CD4-positive, alpha-beta T cell (primary cell): ENCODE measurements at regions not wholly inside any gene's neighbourhood (a gene's known extent, or its start where the extent isn't known, plus 50 kb on each side); places are given as distances from the start of the nearest gene placed in this dataset.
"Not testable (repeated sequence)": the region's sequence is repeated elsewhere in the genome, so short reads cannot be mapped to it uniquely, and the experiment has no call there.

ENCODE experiments used
- ATAC-seq: fragments of 200-7000 bp; cut with Tn5 transposase; one replicate; pipeline ENCODE4 v1.10.0; 2022; ENCODE audit warnings: mild to moderate bottlenecking; ENCODE audit not compliant: poor library complexity
- CTCF ChIA-PET: fragments of 350-600 bp; sonication (Branson Sonifier 250); formaldehyde crosslinking; loops from one replicate; lab custom pipeline; 2021; ENCODE audit warnings: antibody characterized with exemption, inconsistent platforms; lab: Charles Lee
- POLR2A ChIA-PET: fragments of 350-600 bp; sonication (Branson Sonifier 250); formaldehyde crosslinking; loops from one replicate; lab custom pipeline; 2021; ENCODE audit warnings: antibody characterized with exemption, inconsistent platforms; lab: Charles Lee
- DNase-seq, 14 experiments: peaks; one replicate each; pipeline ENCODE4 v3.0.0-alpha.2; 2013 to 2020; ENCODE audit warnings: mixed read lengths in 2 of 14
- H3K27ac ChIP-seq, 2 donors: one replicate each; pipeline versions ENCODE4 v1.5.1 to v1.7.0; 2013; ENCODE audit warnings: low read length in 2 of 2, low read depth in 1 of 2, mild to moderate bottlenecking in 1 of 2
- H3K27me3 ChIP-seq, 2 experiments: 1 replicate in 1 of 2; 2 replicates in 1 of 2; pipeline versions ENCODE4 v1.6.1 to v1.7.0; 2013; ENCODE audit warnings: low read length in 2 of 2, control low read depth in 1 of 2, mild to moderate bottlenecking in 1 of 2, moderate library complexity in 1 of 2; ENCODE audit not compliant: insufficient read depth in 2 of 2, control insufficient read depth in 1 of 2
- H3K36me3 ChIP-seq: one replicate; pipeline ENCODE4 v1.6.1; 2013; ENCODE audit warnings: low read length, control low read depth; ENCODE audit not compliant: insufficient read depth
- H3K4me1 ChIP-seq: one replicate; pipeline ENCODE4 v1.6.1; 2013; ENCODE audit warnings: low read length, control low read depth; ENCODE audit not compliant: insufficient read depth
- H3K4me3 ChIP-seq: one replicate; pipeline ENCODE4 v1.5.1; 2013; ENCODE audit warnings: mild to moderate bottlenecking, low read length, moderate library complexity
- H3K9me3 ChIP-seq, 2 experiments: 1 replicate in 1 of 2; 2 replicates in 1 of 2; pipeline versions ENCODE4 v1.6.1 to v1.7.0; 2013; ENCODE audit warnings: low read length in 2 of 2, mild to moderate bottlenecking in 2 of 2, control low read depth in 1 of 2, moderate library complexity in 1 of 2; ENCODE audit not compliant: control insufficient read depth in 1 of 2, insufficient read depth in 1 of 2
- H3K27ac Mint-ChIP-seq: one replicate; pipeline ENCODE4 v1.8.0; 2020; ENCODE audit warnings: mixed read lengths
- H3K27me3 Mint-ChIP-seq: one replicate; pipeline ENCODE4 v1.8.0; 2021; ENCODE audit warnings: mixed read lengths
- H3K36me3 Mint-ChIP-seq: one replicate; pipeline ENCODE4 v1.8.0; 2021; ENCODE audit warnings: low read depth, mixed read lengths
- H3K4me1 Mint-ChIP-seq: one replicate; pipeline ENCODE4 v1.8.0; 2021; ENCODE audit warnings: low read depth, mixed read lengths
- H3K4me3 Mint-ChIP-seq: one replicate; pipeline ENCODE4 v1.8.0; 2020; ENCODE audit warnings: mild to moderate bottlenecking, mixed read lengths
- H3K9me3 Mint-ChIP-seq: one replicate; pipeline ENCODE4 v1.8.0; 2020; ENCODE audit warnings: mixed read lengths
- intact Hi-C, 2 experiments: fragments of 100-400 bp; cut with DNase I in 1 of 2; cut with micrococcal nuclease in 1 of 2; formaldehyde crosslinking; loops; one replicate each; pipeline versions ENCODE4 v1.15.1 to v1.9.0; 2023 to 2025; cut with DNase I, micrococcal nuclease
- TF ChIP-seq, protein P1 (sequence below): fragments of 200-600 bp; IDR thresholded peaks from one replicate; pipeline ENCODE4 v1.8.0; 2022; ENCODE audit warnings: antibody characterized with exemption, mild to moderate bottlenecking

GRCh38 chr5:90214991-90215390 is 194.6 kb downstream of the CETN3 start:
- no peaks in the 10 kb centered on the region for H3K36me3 Mint-ChIP-seq
- Histone ChIP-seq H3K27ac (no peak overlapping the region), H3K27me3 (no peaks in the 10 kb centered on the region), H3K4me1 (no peaks in the 10 kb centered on the region), H3K4me3 (no peak overlapping the region), H3K9me3 (no peaks in the 10 kb centered on the region), H3K36me3 (no peaks in the 10 kb centered on the region)
- H3K27ac Mint-ChIP-seq, result no peak overlapping the region
- DNase-seq, result no peak
- intact Hi-C loops, result no loop called here
- H3K9me3 Mint-ChIP-seq, result peaks cover 4% of the 10 kb centered on the region
- ChIA-PET POLR2A (no interaction called here), CTCF (no interaction called here)
- H3K27me3 Mint-ChIP-seq, result no peaks in the 10 kb centered on the region
- H3K4me3 Mint-ChIP-seq, result no peak overlapping the region
- TF ChIP-seq, protein P1, sequence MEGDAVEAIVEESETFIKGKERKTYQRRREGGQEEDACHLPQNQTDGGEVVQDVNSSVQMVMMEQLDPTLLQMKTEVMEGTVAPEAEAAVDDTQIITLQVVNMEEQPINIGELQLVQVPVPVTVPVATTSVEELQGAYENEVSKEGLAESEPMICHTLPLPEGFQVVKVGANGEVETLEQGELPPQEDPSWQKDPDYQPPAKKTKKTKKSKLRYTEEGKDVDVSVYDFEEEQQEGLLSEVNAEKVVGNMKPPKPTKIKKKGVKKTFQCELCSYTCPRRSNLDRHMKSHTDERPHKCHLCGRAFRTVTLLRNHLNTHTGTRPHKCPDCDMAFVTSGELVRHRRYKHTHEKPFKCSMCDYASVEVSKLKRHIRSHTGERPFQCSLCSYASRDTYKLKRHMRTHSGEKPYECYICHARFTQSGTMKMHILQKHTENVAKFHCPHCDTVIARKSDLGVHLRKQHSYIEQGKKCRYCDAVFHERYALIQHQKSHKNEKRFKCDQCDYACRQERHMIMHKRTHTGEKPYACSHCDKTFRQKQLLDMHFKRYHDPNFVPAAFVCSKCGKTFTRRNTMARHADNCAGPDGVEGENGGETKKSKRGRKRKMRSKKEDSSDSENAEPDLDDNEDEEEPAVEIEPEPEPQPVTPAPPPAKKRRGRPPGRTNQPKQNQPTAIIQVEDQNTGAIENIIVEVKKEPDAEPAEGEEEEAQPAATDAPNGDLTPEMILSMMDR, result no peak
- no peak for ATAC-seq
- no peaks in the 10 kb centered on the region for H3K4me1 Mint-ChIP-seq

GRCh38 chr5:90208323-90208722 is 201.2 kb downstream of the CETN3 start:
- H3K9me3 Mint-ChIP-seq, intact Hi-C loops, H3K27me3 ChIP-seq, CTCF ChIA-PET, H3K4me1 Mint-ChIP-seq, POLR2A ChIA-PET, H3K27ac ChIP-seq, H3K4me1 ChIP-seq, H3K27ac Mint-ChIP-seq, H3K27me3 Mint-ChIP-seq, H3K36me3 ChIP-seq, H3K36me3 Mint-ChIP-seq, ATAC-seq, H3K4me3 ChIP-seq, H3K4me3 Mint-ChIP-seq, H3K9me3 ChIP-seq, DNase-seq: not testable (repeated sequence)

- no peak for ATAC-seq
- H3K27me3 ChIP-seq, result no peaks in the 10 kb centered on the region
- ChIA-PET POLR2A (no interaction called here), CTCF (no interaction called here)
- no peaks in the 10 kb centered on the region for H3K36me3 ChIP-seq
- Mint-ChIP-seq H3K27ac (no peak overlapping the region), H3K36me3 (no peaks in the 10 kb centered on the region), H3K9me3 (no peaks in the 10 kb centered on the region), H3K4me3 (no peak overlapping the region), H3K4me1 (no peaks in the 10 kb centered on the region), H3K27me3 (no peaks in the 10 kb centered on the region)
- DNase-seq, result no peak
- no peak overlapping the region for H3K4me3 ChIP-seq
- no peaks in the 10 kb centered on the region for H3K9me3 ChIP-seq
- TF ChIP-seq, protein P1, result no peak
- H3K4me1 ChIP-seq, result no peaks in the 10 kb centered on the region
- H3K27ac ChIP-seq, result no peak overlapping the region
- intact Hi-C loops, result no loop called here
Measured at GRCh38 chr5:90201923-90202322, 207.6 kb downstream of the CETN3 start.

GRCh38 chr5:90193185-90193822 is 216.3 kb downstream of the CETN3 start:
- Mint-ChIP-seq H3K9me3 (peaks cover 4% of the 10 kb centered on the region), H3K36me3 (no peaks in the 10 kb centered on the region), H3K4me1 (no peaks in the 10 kb centered on the region), H3K27ac (no peak overlapping the region), H3K27me3 (peaks cover 15% of the 10 kb centered on the region), H3K4me3 (no peak overlapping the region)
- ATAC-seq, result no peak
- no peaks in the 10 kb centered on the region for H3K27me3 ChIP-seq
- H3K4me1 ChIP-seq, result no peaks in the 10 kb centered on the region
- no peaks in the 10 kb centered on the region for H3K36me3 ChIP-seq
- ChIA-PET POLR2A (no interaction called here), CTCF (no interaction called here)
- H3K4me3 ChIP-seq, result no peak overlapping the region
- intact Hi-C loops, result no loop called here
- no peak for DNase-seq
- H3K9me3 ChIP-seq, result peaks cover 0 to 4% of the 10 kb centered on the region in 2 experiments
- TF ChIP-seq, protein P1, result no peak
- no peak overlapping the region for H3K27ac ChIP-seq
